HFF-Myc (cell line): ENCODE measurements at regions not wholly inside any gene's neighbourhood (a gene's known extent, or its start where the extent isn't known, plus 50 kb on each side); places are given as distances from the start of the nearest gene placed in this dataset.

ENCODE experiments used
- DNase-seq: peaks from one replicate; pipeline ENCODE4 v3.0.0-alpha.2; 2011; ENCODE audit warnings: low read depth; ENCODE audit errors: extremely low read depth
- H3K4me3 ChIP-seq: replicated peaks from 2 replicates; pipeline ENCODE4 v1.5.1; 2011; ENCODE audit warnings: low read depth, mild to moderate bottlenecking, control low read depth, low read length
- TF ChIP-seq, protein P1 (sequence below): IDR thresholded peaks from 2 replicates; pipeline ENCODE4 v1.5.1; 2012; ENCODE audit warnings: mild to moderate bottlenecking, low read depth, low read length, control low read depth; ENCODE audit errors: missing control alignments

DNA sequence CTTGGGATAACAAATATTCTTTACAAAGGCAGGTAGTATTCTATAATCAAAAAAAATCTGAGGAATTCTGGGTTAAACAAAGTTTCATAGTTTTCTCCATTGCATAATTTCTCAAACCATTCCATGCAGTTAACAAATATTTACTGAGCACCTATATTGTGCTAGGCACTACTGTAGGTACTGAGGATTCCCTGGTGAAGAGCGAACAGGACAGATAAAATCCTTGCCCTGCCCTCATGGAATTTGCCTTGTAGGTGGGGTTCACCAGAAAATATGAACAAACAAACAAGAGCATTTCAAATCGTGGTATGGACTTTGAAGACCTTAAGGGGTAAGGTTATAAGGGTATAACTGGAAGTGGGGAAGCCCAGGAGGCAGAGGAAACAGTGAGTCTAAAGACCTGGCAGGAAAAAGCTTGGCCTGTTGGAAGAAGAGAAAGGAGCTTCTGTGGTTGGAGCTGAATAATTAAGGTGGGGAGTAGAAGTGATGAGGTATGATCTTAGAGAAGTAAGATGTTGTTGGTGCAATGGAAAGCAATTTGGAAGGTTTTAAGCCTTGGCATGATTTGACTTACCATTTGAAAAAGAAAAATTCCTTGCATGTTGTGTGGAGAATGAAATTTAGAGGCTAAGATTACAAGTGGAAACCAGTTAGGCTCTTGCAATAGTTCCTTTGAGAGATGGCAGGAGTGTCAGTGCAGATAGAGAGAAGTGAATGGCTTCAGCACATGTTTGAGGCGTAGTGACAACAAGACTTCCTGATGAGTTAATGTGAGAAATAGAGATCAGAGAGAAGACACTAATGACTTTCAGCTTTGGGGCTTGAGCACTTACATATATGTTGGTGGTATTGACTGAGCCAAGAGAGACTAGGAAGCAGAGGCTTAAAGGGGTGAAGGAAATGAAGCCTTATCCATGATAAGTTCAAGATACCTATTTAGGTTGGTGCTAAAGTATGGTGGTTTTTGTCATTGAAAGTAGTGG, 55.7 kb upstream of the PICALM start:
- no peak for DNase-seq
- H3K4me3 ChIP-seq: no peak overlapping the region
- TF ChIP-seq, protein P1, sequence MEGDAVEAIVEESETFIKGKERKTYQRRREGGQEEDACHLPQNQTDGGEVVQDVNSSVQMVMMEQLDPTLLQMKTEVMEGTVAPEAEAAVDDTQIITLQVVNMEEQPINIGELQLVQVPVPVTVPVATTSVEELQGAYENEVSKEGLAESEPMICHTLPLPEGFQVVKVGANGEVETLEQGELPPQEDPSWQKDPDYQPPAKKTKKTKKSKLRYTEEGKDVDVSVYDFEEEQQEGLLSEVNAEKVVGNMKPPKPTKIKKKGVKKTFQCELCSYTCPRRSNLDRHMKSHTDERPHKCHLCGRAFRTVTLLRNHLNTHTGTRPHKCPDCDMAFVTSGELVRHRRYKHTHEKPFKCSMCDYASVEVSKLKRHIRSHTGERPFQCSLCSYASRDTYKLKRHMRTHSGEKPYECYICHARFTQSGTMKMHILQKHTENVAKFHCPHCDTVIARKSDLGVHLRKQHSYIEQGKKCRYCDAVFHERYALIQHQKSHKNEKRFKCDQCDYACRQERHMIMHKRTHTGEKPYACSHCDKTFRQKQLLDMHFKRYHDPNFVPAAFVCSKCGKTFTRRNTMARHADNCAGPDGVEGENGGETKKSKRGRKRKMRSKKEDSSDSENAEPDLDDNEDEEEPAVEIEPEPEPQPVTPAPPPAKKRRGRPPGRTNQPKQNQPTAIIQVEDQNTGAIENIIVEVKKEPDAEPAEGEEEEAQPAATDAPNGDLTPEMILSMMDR: no peak

DNA sequence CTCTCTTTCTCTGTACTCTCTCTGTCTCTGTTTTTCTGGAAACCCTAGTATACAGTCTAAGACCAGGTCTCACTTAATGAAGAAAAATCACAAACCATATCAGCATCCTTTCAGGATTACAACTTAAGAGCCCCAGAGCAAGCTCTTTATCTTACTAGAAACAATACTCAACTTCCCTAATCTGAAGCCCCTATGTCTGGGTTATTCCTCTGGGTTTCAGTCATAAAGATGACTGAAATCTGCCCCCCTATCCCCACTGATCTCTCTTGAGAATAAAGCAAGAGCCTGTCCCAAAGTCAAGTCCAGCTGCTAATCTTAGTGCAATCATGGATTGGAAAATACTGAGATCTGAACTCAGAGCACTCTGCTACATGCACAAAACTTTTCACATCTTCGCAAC, 53.9 kb upstream of the PICALM start:
- DNase-seq: no peak
- no peak overlapping the region for H3K4me3 ChIP-seq
- TF ChIP-seq, protein P1: no peak

DNA sequence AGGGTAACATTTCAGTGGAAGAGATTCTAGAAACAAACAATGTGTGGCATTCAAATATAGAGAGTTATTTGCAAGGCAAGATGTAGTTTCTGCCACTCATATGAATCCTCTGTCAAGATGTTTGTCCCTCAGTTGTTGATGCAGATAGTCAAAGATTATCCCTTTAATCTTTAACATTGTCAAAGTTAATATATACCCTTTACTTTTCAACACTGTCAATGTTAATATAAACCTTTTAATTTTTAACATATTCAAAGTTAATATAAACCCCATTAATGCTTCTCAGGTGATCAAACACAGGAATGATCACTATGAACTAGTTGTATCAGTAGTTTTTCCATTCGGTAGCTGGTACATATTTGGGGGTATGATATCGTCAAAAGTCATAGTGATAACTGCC, 51.9 kb upstream of the PICALM start:
- H3K4me3 ChIP-seq: no peak overlapping the region
- no peak for DNase-seq
- TF ChIP-seq, protein P1: no peak

DNA sequence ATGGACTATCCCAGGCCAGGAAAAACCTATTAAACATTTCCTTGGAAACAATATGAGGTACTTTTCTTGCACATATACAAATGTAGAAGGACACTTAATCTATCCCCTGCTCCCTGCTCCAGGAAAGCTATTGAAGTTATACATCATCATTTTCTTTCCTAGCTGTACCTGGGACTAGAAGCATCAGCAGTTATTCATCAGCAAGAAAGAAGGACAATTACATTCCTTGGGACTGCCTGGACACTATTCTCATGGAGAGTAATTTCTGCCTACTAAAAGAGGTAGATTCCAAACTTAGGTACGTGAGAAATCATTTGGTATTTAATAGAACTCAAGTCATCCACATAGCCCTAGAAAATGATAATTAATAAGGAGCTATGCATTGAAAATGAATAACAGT, 51.0 kb upstream of the PICALM start:
- DNase-seq: no peak
- no peak overlapping the region for H3K4me3 ChIP-seq
- TF ChIP-seq, protein P1: no peak

DNA sequence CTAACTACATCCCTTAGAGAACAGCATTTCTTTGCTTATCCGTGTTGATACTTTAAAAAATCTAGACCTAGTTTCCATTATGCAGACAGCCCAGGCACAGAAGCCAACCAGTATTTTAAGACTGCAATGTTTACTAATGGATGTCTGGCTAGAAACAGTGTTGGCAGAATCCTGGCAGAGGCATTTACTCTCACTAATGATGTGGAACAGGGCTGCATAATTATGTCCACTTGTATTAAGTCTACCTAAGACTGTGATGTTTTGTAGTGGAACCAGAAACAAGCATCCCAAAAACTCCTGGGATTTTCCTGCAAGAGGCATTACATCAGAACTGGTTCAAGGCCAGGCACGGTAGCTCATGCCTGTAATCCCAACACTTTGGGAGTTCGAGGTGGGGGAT, 50.2 kb upstream of the PICALM start:
- TF ChIP-seq, protein P1: no peak
- no peak for DNase-seq
- H3K4me3 ChIP-seq: no peak overlapping the region
